Adrenal gland (tissue), 9 donors: ENCODE measurements at regions not wholly inside any gene's neighbourhood (a gene's known extent, or its start where the extent isn't known, plus 50 kb on each side); places are given as distances from the start of the nearest gene placed in this dataset.

Experiments
- DNase-seq, 7 donors: peaks; one replicate each; pipeline ENCODE4 v3.0.0-alpha.2; 2019 to 2020
- H3K27ac ChIP-seq, 5 donors: fragments of 200-600 bp; sonication (generic) in 4 of 5; 1 replicate in 3 of 5; 2 replicates in 2 of 5; pipeline versions ENCODE4 v1.5.1 to v1.8.0; 2016 to 2020; ENCODE audit warnings: mild to moderate bottlenecking in 1 of 5
- H3K27me3 ChIP-seq: fragments of 200-600 bp; 2 replicates; pipeline ENCODE4 v1.8.0; 2021
- H3K36me3 ChIP-seq, 2 donors: fragments of 200-600 bp; replicated peaks in 1 of 2; 1 replicate in 1 of 2; 2 replicates in 1 of 2; pipeline versions ENCODE4 v1.5.1 to v1.8.0; 2018 to 2022
- H3K4me1 ChIP-seq, 2 donors: fragments of 200-600 bp; replicated peaks in 1 of 2; 1 replicate in 1 of 2; 2 replicates in 1 of 2; pipeline versions ENCODE4 v1.5.1 to v1.8.0; 2018 to 2021
- H3K4me3 ChIP-seq, 4 donors: fragments of 200-600 bp; sonication (generic) in 3 of 4; one replicate each; pipeline ENCODE4 v1.5.1; 2016 to 2018
- H3K9me3 ChIP-seq, 3 donors: fragments of 200-600 bp; sonication (generic) in 1 of 3; replicated peaks in 1 of 3; 1 replicate in 2 of 3; 2 replicates in 1 of 3; pipeline versions ENCODE4 v1.5.1 to v1.8.0; 2016 to 2021
- CTCF ChIP-seq, 6 experiments: fragments of 450-650 bp in 4 of 6; fragments of 200-600 bp in 2 of 6; sonication (generic) in 1 of 6; IDR thresholded peaks; 1 replicate in 5 of 6; 2 replicates in 1 of 6; pipeline versions ENCODE4 v1.5.1 to v1.8.0; 2016 to 2021; ENCODE audit warnings: antibody characterized with exemption in 6 of 6, mild to moderate bottlenecking in 2 of 6, moderate library complexity in 1 of 6
- POLR2A ChIP-seq, 2 donors: fragments of 450-650 bp; IDR thresholded peaks; one replicate each; pipeline ENCODE4 v1.6.1; 2017; ENCODE audit warnings: antibody characterized with exemption in 2 of 2, mild to moderate bottlenecking in 2 of 2, moderate library complexity in 1 of 2
- WGBS, 4 donors: extraction: QIAGEN DNeasy Blood & Tissue Kit in 2 of 4; methylation state at CpG; one replicate each; pipeline versions ENCODE4 v1.1.5 to v1.1.7; 2013 to 2017; 5-methylcytosine and 5-hydroxymethylcytosine counted together
- intact Hi-C, 2 donors: fragments of 100-400 bp; cut with DNase I; formaldehyde crosslinking; loops; one replicate each; pipeline versions ENCODE4 v1.14.1 to v1.15.0; 2022 to 2023
- donor health status: healthy with polysubstance abuse.
- donor health status: Bipolar disorder and iron deficiency.
- donor health status: DM: yes; HTN: yes; CAD: no.
- donor health status: DM: no; HTN: no; CAD: no.
- donor health status: DM: no; HTN: no; CAD: no.

DNA sequence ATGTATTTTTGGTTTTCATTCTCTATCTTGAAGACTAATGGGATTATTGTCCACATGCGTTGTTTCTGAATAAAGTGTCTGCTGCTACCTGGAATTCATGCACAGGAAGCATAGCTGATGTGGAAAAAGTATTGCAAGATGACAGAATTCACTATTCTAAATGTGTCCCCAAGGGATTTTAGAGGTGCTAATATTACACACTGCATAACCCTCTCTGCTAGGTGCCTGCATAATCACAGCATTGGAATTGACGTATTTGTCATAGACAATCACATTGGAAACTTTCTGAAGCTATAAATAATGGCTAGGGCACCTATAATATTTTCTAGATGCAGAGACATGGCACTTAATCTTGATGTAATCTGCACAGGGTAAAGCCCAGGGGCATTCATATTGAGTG is 496.1 kb downstream of the JRKL start:
- intact Hi-C loops: no loop called here
- no peak for TF ChIP-seq POLR2A (IDR thresholded peaks at IDR 0.05)
- no peak for TF ChIP-seq CTCF (IDR thresholded peaks at IDR 0.05)

GRCh38 chr11:96893988-96894387 is 504.2 kb downstream of the JRKL start:
- WGBS, 4 donors: 56 to 73% (median 69%) methylated on average over 3 of the region's 3 CpGs
- H3K4me3 ChIP-seq: no peak overlapping the region
- DNase-seq: no peak
- peaks cover 5 to 7% of the 10 kb centered on the region in 2 donors for H3K4me1 ChIP-seq
- TF ChIP-seq CTCF (IDR thresholded peaks at IDR 0.05) (no peak), POLR2A (IDR thresholded peaks at IDR 0.05) (no peak)
- no peaks in the 10 kb centered on the region for H3K36me3 ChIP-seq
- peaks cover 0 to 6% (median 0%) of the 10 kb centered on the region in 3 donors for H3K9me3 ChIP-seq
- no peak overlapping the region for H3K27ac ChIP-seq
- no peaks in the 10 kb centered on the region for H3K27me3 ChIP-seq
- intact Hi-C loops: no loop called here

More for the DNA sequence above, 496.1 kb downstream of the JRKL start:
- Histone ChIP-seq H3K36me3 (no peaks in the 10 kb centered on the region), H3K27me3 (no peaks in the 10 kb centered on the region), H3K4me1 (no peaks in the 10 kb centered on the region), H3K27ac (no peak overlapping the region), H3K4me3 (no peak overlapping the region), H3K9me3 (no peaks in the 10 kb centered on the region)
- DNase-seq: no peak
- 90 to 96% (median 94%) methylated on average over 2 of the region's 2 CpGs for WGBS, 4 donors

DNA sequence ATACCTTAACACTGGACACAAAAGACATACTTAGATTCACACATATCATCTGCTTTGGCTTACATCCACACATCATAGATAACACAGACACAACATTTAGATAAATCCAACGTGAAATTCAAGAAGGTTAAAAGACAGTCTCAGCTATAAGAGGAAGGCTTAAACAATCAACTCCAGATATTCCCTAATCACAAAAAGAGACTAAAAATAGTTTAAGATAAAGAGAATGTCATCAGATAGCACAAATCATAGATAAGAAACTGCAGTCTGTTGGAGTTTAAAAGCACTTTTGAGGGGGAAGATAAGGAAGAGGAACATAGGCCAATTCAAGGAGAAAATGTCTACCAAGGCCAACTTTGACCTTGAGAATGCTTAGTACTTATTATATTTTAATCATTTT is 504.8 kb downstream of the JRKL start:
- Histone ChIP-seq H3K9me3 (peaks cover 0 to 6% (median 0%) of the 10 kb centered on the region in 3 donors), H3K4me1 (peaks cover 5 to 7% of the 10 kb centered on the region in 2 donors), H3K27me3 (no peaks in the 10 kb centered on the region), H3K27ac (no peak overlapping the region), H3K4me3 (no peak overlapping the region), H3K36me3 (no peaks in the 10 kb centered on the region)
- no peak for TF ChIP-seq POLR2A (IDR thresholded peaks at IDR 0.05)
- TF ChIP-seq CTCF (IDR thresholded peaks at IDR 0.05): no peak
- intact Hi-C loops: no loop called here
- 10 to 30% (median 15%) methylated on average over 1 of the region's 1 CpG for WGBS, 4 donors
- DNase-seq: no peak

GRCh38 chr11:96899971-96900370 is 510.2 kb downstream of the JRKL start:
- no peak overlapping the region for H3K4me3 ChIP-seq
- H3K27ac ChIP-seq: no peak overlapping the region
- no peaks in the 10 kb centered on the region for H3K36me3 ChIP-seq
- no peaks in the 10 kb centered on the region for H3K9me3 ChIP-seq
- no peaks in the 10 kb centered on the region for H3K27me3 ChIP-seq
- DNase-seq: no peak
- H3K4me1 ChIP-seq: no peaks in the 10 kb centered on the region
- intact Hi-C loops: no loop called here
- TF ChIP-seq POLR2A (IDR thresholded peaks at IDR 0.05) (no peak), CTCF (IDR thresholded peaks at IDR 0.05) (no peak)
- 79 to 95% (median 92%) methylated on average over 5 of the region's 5 CpGs for WGBS, 4 donors
